ENCODE measurements at regions not wholly inside any gene's neighbourhood (a gene's known extent, or its start where the extent isn't known, plus 50 kb on each side); places are given as distances from the start of the nearest gene placed in this dataset.

DNA sequence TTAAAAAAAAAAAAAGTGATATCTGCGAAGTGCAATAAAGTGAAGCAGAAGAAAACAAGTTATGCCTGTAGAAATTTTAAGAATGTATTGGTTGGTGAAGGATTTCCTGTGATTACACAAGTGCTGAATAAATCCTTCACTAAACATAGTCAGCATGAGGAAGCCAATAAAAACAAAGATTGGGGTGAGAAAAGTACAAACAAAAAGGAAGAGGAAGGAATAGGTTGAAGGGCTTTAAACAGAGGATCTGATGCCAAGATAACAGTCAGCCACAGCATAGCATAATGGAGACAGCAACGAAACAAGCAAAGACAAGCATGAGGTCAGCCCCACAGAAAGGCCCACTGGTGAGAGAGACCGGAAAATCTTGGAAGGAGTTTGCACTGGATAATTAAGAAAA lies 372.2 kb downstream of the ADAM29 start:
- H3K14ac ChIP-seq (ENCODE audit: insufficient read length): no peak overlapping the region
- H3K36me3 ChIP-seq (ENCODE audit: control insufficient read depth in 2 of 4, insufficient read depth in 4 of 4, low read length in 3 of 4): no peaks in the 10 kb centered on the region
- no peak overlapping the region for H2BK120ac ChIP-seq (replicated peaks; ENCODE audit: low read depth, low read length)
- no peaks in the 10 kb centered on the region for H3K23me2 ChIP-seq (ENCODE audit: low read depth, low read length)
- no peak overlapping the region for H2AFZ ChIP-seq (ENCODE audit: low read length)
- H4K5ac ChIP-seq (ENCODE audit: insufficient read length, low read depth, low read length): no peak overlapping the region
- no peak overlapping the region for H2BK15ac ChIP-seq (ENCODE audit: low read length)
- no peak overlapping the region for H3K27ac ChIP-seq (ENCODE audit: low read depth, low read length)
- H3K4ac ChIP-seq (replicated peaks; ENCODE audit: insufficient read length, low read depth, low read length): no peak overlapping the region
- no peak overlapping the region for H3K56ac ChIP-seq (replicated peaks; ENCODE audit: insufficient read length, low read depth, low read length)
- no peak for DNase-seq (ENCODE audit: low read depth in 1 of 2, low spot score in 2 of 2)
- H4K8ac ChIP-seq (ENCODE audit: extremely low read depth, insufficient read depth, low read length): no peak overlapping the region
- TF ChIP-seq FOSL1 (IDR thresholded peaks at IDR 0.05; ENCODE audit: insufficient read depth, low read depth, low read length): no peak
- no peak for TF ChIP-seq RBBP5 (IDR thresholded peaks at IDR 0.05; ENCODE audit: borderline replicate concordance, low read depth, low read length)
- no peak for TF ChIP-seq TAF1 (IDR thresholded peaks at IDR 0.05; ENCODE audit: low read depth, low read length)
- TF ChIP-seq SP1 (IDR thresholded peaks at IDR 0.05; ENCODE audit: low read depth, low read length): no peak
- TF ChIP-seq KDM1A (IDR thresholded peaks at IDR 0.05; ENCODE audit: borderline replicate concordance, low read length): no peak
- TF ChIP-seq RFX5 (IDR thresholded peaks at IDR 0.05; ENCODE audit: borderline replicate concordance, low read depth, low read length): no peak
- H3K23ac ChIP-seq (ENCODE audit: insufficient read length): no peak overlapping the region
- 91% methylated on average over 3 of the region's 3 CpGs; no CpG with 5 or more reads in 1 of the 2 experiments for WGBS, 2 experiments (ENCODE audit: extremely low coverage in 1 of 2, insufficient coverage in 1 of 2, insufficient read length in 1 of 2, insufficient replicate concordance in 2 of 2, low coverage in 1 of 2, low lambda C conversion rate in 2 of 2, missing lambda C conversion rate in 1 of 2)
- no peaks in the 10 kb centered on the region for H3K79me1 ChIP-seq (ENCODE audit: low read depth, low read length)
- H3K9ac ChIP-seq (replicated peaks in 1 of 4; ENCODE audit: extremely low read depth in 1 of 4, low read depth in 3 of 4, low read length in 3 of 4): no peak overlapping the region
- H2BK20ac ChIP-seq (ENCODE audit: low read length): no peak overlapping the region
- no peak for FAIRE-seq
- no peak overlapping the region for H2AK5ac ChIP-seq (ENCODE audit: low read depth, low read length)
- POLR2A ChIA-PET (ENCODE audit: partially characterized antibody): no interaction called here
- H4K20me1 ChIP-seq (replicated peaks in 1 of 2; ENCODE audit: control insufficient read depth in 1 of 2, insufficient read depth in 2 of 2, low read length in 2 of 2): no peaks in the 10 kb centered on the region
- no peak overlapping the region for H3K4me2 ChIP-seq (ENCODE audit: insufficient read depth in 1 of 2, low read depth in 2 of 2, low read length in 2 of 2)
- no peaks in the 10 kb centered on the region for H3K79me2 ChIP-seq (ENCODE audit: control insufficient read depth in 1 of 2, insufficient read depth in 2 of 2, low read length in 2 of 2)
- H4K91ac ChIP-seq (replicated peaks; ENCODE audit: insufficient read length, low read length): no peak overlapping the region
- no peak overlapping the region for H3K18ac ChIP-seq (ENCODE audit: extremely low read depth, low read length)
- no peaks in the 10 kb centered on the region for H3K4me1 ChIP-seq (replicated peaks in 1 of 4; ENCODE audit: control insufficient read depth in 3 of 4, insufficient read depth in 4 of 4, low read length in 3 of 4)
- no peaks in the 10 kb centered on the region for H3K27me3 ChIP-seq (replicated peaks in 1 of 4; ENCODE audit: control insufficient read depth in 3 of 4, extremely low read depth in 1 of 4, insufficient read depth in 3 of 4, low read length in 3 of 4)
- no peak overlapping the region for H2BK12ac ChIP-seq (ENCODE audit: low read depth, low read length)
- no peak overlapping the region for H2BK5ac ChIP-seq (ENCODE audit: low read depth, low read length)
- H3K4me3 ChIP-seq (ENCODE audit: extremely low read depth in 1 of 4, insufficient read depth in 2 of 4, low read depth in 3 of 4, low read length in 4 of 4): no peak overlapping the region
- CTCF ChIA-PET (ENCODE audit: partially characterized antibody): no interaction called here
- H3K9me3 ChIP-seq (ENCODE audit: insufficient read depth in 2 of 2, low read depth in 1 of 2, low read length in 1 of 2): no peaks in the 10 kb centered on the region

Measured in H1 (cell line).